ENCODE measurements at regions not wholly inside any gene's neighbourhood (a gene's known extent, or its start where the extent isn't known, plus 50 kb on each side); places are given as distances from the start of the nearest gene placed in this dataset.

- Mint-ChIP-seq H3K36me3 (ENCODE audit: low read depth) (peaks cover 2% of the 10 kb centered on the region), H3K27me3 (peaks cover 23% of the 10 kb centered on the region), H3K27ac (no peak overlapping the region), H3K4me3 (no peak overlapping the region), H3K4me1 (peaks cover 8% of the 10 kb centered on the region)
- no peak for DNase-seq
- no peaks in the 10 kb centered on the region for H3K9me3 ChIP-seq (ENCODE audit: control insufficient read depth, low read length, poor library complexity, severe bottlenecking)
- ATAC-seq = no peak
Measured at GRCh38 chr17:73870473-73870872, 226.2 kb upstream of the SDK2 start.

DNA sequence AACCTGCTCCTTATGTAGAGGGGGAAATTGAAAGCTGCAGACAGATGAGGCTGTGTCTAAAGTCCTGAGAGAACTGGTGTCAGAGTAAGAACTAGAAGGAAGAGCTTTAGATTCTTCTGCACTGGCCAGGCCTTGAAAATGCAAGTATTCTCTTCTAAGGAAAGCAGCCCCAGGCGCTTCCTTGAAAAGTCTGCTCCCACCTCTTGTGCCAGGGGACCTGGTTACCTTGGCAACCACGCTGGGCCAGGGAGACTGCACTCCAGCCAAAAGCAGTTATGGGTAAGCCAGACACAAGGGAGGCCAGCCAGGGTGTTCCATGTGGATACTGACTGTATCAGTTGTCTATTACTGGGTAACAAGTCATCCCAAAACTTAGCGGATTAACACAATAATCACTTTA lies 228.6 kb upstream of the SDK2 start:
- H3K9me3 ChIP-seq (ENCODE audit: control insufficient read depth, low read length, poor library complexity, severe bottlenecking) = no peaks in the 10 kb centered on the region
- ATAC-seq (no peak), DNase-seq (no peak)
- no peak overlapping the region for H3K27ac Mint-ChIP-seq
- H3K36me3 Mint-ChIP-seq (ENCODE audit: low read depth) = peaks cover 2% of the 10 kb centered on the region
- H3K4me1 Mint-ChIP-seq = peaks cover 8% of the 10 kb centered on the region
- H3K4me3 Mint-ChIP-seq = no peak overlapping the region
- H3K27me3 Mint-ChIP-seq = peaks cover 17% of the 10 kb centered on the region

DNA sequence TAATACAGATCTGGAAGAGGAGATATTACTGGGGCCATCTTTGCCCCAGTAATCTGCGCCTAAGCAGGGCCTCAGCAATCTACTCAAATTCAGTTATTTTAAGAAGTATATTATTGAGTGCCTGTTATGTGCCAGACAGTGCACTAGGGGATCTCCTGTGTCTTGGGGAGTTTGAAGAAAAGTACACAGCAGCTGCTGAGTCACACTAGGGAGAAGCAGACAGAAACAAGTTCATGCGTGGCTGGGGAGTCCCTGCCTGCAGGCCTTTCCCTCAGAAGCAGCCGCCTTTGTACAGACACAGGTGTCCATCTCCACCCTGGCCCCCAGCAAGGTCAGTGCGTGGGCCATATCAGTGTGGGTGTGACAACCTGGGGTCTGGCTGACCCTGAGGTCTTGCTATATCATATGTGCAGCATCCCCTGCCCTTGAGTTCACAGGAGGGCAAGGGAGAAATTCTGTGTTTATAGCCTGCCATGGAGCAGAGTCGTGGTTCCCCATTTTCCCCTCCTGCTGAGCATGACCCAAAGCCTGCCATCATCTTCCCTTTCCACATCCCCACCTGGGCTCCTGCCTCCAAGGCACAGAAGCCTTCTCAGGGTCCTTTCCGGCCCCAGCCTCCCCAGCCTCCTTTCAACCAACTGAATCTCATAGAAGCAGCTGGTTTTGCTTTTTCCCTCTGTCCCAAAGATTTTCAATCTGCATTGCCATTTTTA lies 229.9 kb upstream of the SDK2 start:
- peaks cover 2% of the 10 kb centered on the region for H3K36me3 Mint-ChIP-seq (ENCODE audit: low read depth)
- no peak overlapping the region for H3K27ac Mint-ChIP-seq
- ATAC-seq = no peak
- no peak for DNase-seq
- no peak overlapping the region for H3K4me3 Mint-ChIP-seq
- H3K9me3 ChIP-seq (ENCODE audit: control insufficient read depth, low read length, poor library complexity, severe bottlenecking) = no peaks in the 10 kb centered on the region
- H3K27me3 Mint-ChIP-seq = peaks cover 17% of the 10 kb centered on the region
- peaks cover 8% of the 10 kb centered on the region for H3K4me1 Mint-ChIP-seq

GRCh38 chr17:73875346-73875745 lies 231.1 kb upstream of the SDK2 start:
- H3K36me3 Mint-ChIP-seq (ENCODE audit: low read depth) = peaks cover 2% of the 10 kb centered on the region
- DNase-seq (no peak), ATAC-seq (no peak)
- H3K27ac Mint-ChIP-seq = no peak overlapping the region
- peaks cover 23% of the 10 kb centered on the region for H3K27me3 Mint-ChIP-seq
- H3K9me3 ChIP-seq (ENCODE audit: control insufficient read depth, low read length, poor library complexity, severe bottlenecking) = no peaks in the 10 kb centered on the region
- no peak overlapping the region for H3K4me3 Mint-ChIP-seq
- peaks cover 9% of the 10 kb centered on the region for H3K4me1 Mint-ChIP-seq

DNA sequence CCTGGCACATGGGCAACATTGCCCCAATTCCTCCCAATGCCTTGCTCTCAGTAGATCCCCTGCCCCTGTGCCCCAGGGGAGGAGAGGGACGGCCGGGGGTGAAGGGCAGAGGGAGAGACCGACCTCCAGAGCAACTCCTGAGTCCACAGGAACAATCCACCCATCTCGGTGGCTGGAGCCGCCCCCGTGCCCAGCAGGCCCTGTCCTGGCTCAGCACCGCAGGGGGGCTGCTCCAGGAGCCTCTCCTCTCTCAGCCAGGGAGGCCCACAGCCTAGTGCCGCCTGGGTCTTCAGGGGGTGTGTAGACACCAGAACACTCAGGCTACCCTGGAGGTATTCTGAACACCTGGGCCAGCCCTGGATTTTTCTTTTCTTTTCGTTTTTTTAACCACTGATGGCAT lies 233.7 kb upstream of the SDK2 start:
- peaks cover 2% of the 10 kb centered on the region for H3K36me3 Mint-ChIP-seq (ENCODE audit: low read depth)
- H3K27ac Mint-ChIP-seq = no peak overlapping the region
- peaks cover 34% of the 10 kb centered on the region for H3K27me3 Mint-ChIP-seq
- peak overlapping the region; percentile 9 for H3K4me3 Mint-ChIP-seq
- H3K9me3 ChIP-seq (ENCODE audit: control insufficient read depth, low read length, poor library complexity, severe bottlenecking) = no peaks in the 10 kb centered on the region
- ATAC-seq = no peak
- DNase-seq = no peak
- peaks cover 6% of the 10 kb centered on the region for H3K4me1 Mint-ChIP-seq

DNA sequence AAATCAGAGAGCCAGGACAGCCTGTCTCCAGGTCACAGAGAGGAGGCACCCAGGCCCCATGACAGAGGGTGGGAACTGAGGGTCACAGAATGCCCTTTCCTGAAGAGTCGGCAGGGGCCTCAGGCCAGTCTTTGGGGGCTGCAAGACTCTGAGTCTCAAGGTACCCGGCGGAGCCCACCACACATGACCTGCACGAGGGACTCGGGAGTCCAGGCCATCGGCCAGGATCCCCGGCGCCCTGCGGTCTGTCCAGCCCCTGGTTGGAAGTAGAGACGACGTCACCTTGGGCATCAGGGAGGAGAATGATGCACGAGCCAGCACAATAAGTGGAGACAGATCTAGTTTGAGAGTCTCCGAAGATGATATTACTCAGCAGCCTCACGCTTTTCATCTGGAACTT lies 234.7 kb upstream of the SDK2 start:
- H3K4me3 Mint-ChIP-seq = no peak overlapping the region
- no peaks in the 10 kb centered on the region for H3K9me3 ChIP-seq (ENCODE audit: control insufficient read depth, low read length, poor library complexity, severe bottlenecking)
- no peak overlapping the region for H3K27ac Mint-ChIP-seq
- H3K4me1 Mint-ChIP-seq = peaks cover 6% of the 10 kb centered on the region
- peaks cover 2% of the 10 kb centered on the region for H3K36me3 Mint-ChIP-seq (ENCODE audit: low read depth)
- ATAC-seq (no peak), DNase-seq (no peak)
- peaks cover 43% of the 10 kb centered on the region for H3K27me3 Mint-ChIP-seq

GRCh38 chr17:73879987-73880386 lies 235.7 kb upstream of the SDK2 start:
- no peak overlapping the region for H3K4me3 Mint-ChIP-seq
- H3K9me3 ChIP-seq (ENCODE audit: control insufficient read depth, low read length, poor library complexity, severe bottlenecking) = no peaks in the 10 kb centered on the region
- H3K27ac Mint-ChIP-seq = no peak overlapping the region
- peaks cover 45% of the 10 kb centered on the region for H3K27me3 Mint-ChIP-seq
- DNase-seq (no peak), ATAC-seq (no peak)
- H3K36me3 Mint-ChIP-seq (ENCODE audit: low read depth) = no peaks in the 10 kb centered on the region
- peaks cover 4% of the 10 kb centered on the region for H3K4me1 Mint-ChIP-seq

GRCh38 chr17:73882590-73882989 lies 238.3 kb upstream of the SDK2 start:
- Mint-ChIP-seq H3K4me1 (peaks cover 3% of the 10 kb centered on the region), H3K27ac (no peak overlapping the region), H3K36me3 (ENCODE audit: low read depth) (no peaks in the 10 kb centered on the region), H3K4me3 (no peak overlapping the region), H3K27me3 (peaks cover 41% of the 10 kb centered on the region)
- H3K9me3 ChIP-seq (ENCODE audit: control insufficient read depth, low read length, poor library complexity, severe bottlenecking) = no peaks in the 10 kb centered on the region
- DNase-seq (no peak), ATAC-seq (no peak)

GRCh38 chr17:73883175-73883574 lies 238.9 kb upstream of the SDK2 start:
- H3K9me3 ChIP-seq (ENCODE audit: control insufficient read depth, low read length, poor library complexity, severe bottlenecking) = no peaks in the 10 kb centered on the region
- no peak for ATAC-seq
- no peak overlapping the region for H3K27ac Mint-ChIP-seq
- peaks cover 3% of the 10 kb centered on the region for H3K4me1 Mint-ChIP-seq
- H3K36me3 Mint-ChIP-seq (ENCODE audit: low read depth) = no peaks in the 10 kb centered on the region
- H3K27me3 Mint-ChIP-seq = peaks cover 41% of the 10 kb centered on the region
- H3K4me3 Mint-ChIP-seq = no peak overlapping the region
- DNase-seq = no peak

- peaks cover 2% of the 10 kb centered on the region for H3K4me1 Mint-ChIP-seq
- H3K27me3 Mint-ChIP-seq = peaks cover 19% of the 10 kb centered on the region
- no peak overlapping the region for H3K27ac Mint-ChIP-seq
- DNase-seq (no peak), ATAC-seq (no peak)
- no peaks in the 10 kb centered on the region for H3K9me3 ChIP-seq (ENCODE audit: control insufficient read depth, low read length, poor library complexity, severe bottlenecking)
- no peak overlapping the region for H3K4me3 Mint-ChIP-seq
- H3K36me3 Mint-ChIP-seq (ENCODE audit: low read depth) = no peaks in the 10 kb centered on the region
Measured at GRCh38 chr17:73887739-73888138, 243.5 kb upstream of the SDK2 start.

- Mint-ChIP-seq H3K4me3 (no peak overlapping the region), H3K36me3 (ENCODE audit: low read depth) (no peaks in the 10 kb centered on the region), H3K27me3 (peaks cover 8% of the 10 kb centered on the region), H3K4me1 (peaks cover 2% of the 10 kb centered on the region), H3K27ac (no peak overlapping the region)
- ATAC-seq (no peak), DNase-seq (no peak)
- H3K9me3 ChIP-seq (ENCODE audit: control insufficient read depth, low read length, poor library complexity, severe bottlenecking) = no peaks in the 10 kb centered on the region
Measured at GRCh38 chr17:73888862-73889261, 244.6 kb upstream of the SDK2 start.

- Mint-ChIP-seq H3K4me3 (no peak overlapping the region), H3K27ac (no peak overlapping the region), H3K27me3 (peaks cover 3% of the 10 kb centered on the region), H3K36me3 (ENCODE audit: low read depth) (no peaks in the 10 kb centered on the region), H3K4me1 (peaks cover 2% of the 10 kb centered on the region)
- DNase-seq (no peak), ATAC-seq (no peak)
- no peaks in the 10 kb centered on the region for H3K9me3 ChIP-seq (ENCODE audit: control insufficient read depth, low read length, poor library complexity, severe bottlenecking)
Measured at GRCh38 chr17:73889439-73889838, 245.2 kb upstream of the SDK2 start.

- H3K27me3 Mint-ChIP-seq = peaks cover 10% of the 10 kb centered on the region
- no peaks in the 10 kb centered on the region for H3K36me3 Mint-ChIP-seq (ENCODE audit: low read depth)
- no peak overlapping the region for H3K4me3 Mint-ChIP-seq
- peaks cover 2% of the 10 kb centered on the region for H3K4me1 Mint-ChIP-seq
- no peak overlapping the region for H3K27ac Mint-ChIP-seq
- no peak for ATAC-seq
- no peaks in the 10 kb centered on the region for H3K9me3 ChIP-seq (ENCODE audit: control insufficient read depth, low read length, poor library complexity, severe bottlenecking)
- no peak for DNase-seq
Measured at GRCh38 chr17:73890831-73891405, 246.7 kb upstream of the SDK2 start.

DNA sequence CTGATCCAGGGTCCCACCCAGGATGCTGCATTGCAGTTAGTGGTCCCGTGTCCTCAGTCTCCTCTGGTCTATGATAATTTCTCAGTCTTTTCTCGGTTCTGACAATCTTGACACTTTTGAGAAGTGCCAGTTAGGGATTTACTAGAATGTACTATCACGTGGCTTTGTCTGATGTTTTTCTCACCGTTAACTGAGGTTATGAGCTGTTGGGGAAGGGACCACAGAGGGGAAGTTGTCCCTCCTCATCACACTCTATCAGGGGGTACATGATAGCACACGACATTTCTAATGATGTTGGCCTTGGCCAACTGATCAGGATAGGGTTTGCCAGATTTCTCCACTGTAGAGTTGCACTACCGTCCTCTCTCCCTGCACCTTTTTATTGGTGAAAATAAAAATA lies 250.9 kb upstream of the SDK2 start:
- no peak for DNase-seq
- Mint-ChIP-seq H3K4me1 (no peaks in the 10 kb centered on the region), H3K27me3 (peaks cover 25% of the 10 kb centered on the region), H3K4me3 (no peak overlapping the region), H3K27ac (no peak overlapping the region), H3K36me3 (ENCODE audit: low read depth) (peaks cover 5% of the 10 kb centered on the region)
- no peaks in the 10 kb centered on the region for H3K9me3 ChIP-seq (ENCODE audit: control insufficient read depth, low read length, poor library complexity, severe bottlenecking)
- no peak for ATAC-seq
